GM12878 (cell line): ENCODE measurements at regions not wholly inside any gene's neighbourhood (a gene's known extent, or its start where the extent isn't known, plus 50 kb on each side); places are given as distances from the start of the nearest gene placed in this dataset.

Experiments
- ATAC-seq: fragments of 200-7000 bp; cut with Tn5 transposase; 3 replicates; pipeline ENCODE4 v1.9.1; 2020; ENCODE audit warnings: mild to moderate bottlenecking, moderate library complexity
- BruUV-seq: library from RNA; stranded (reverse); fragments of 400-500 nt; replicated peaks from 2 replicates; lab custom pipeline; 2021; lab: Mats Ljungman, UMichigan
- CTCF ChIA-PET: fragments of 300-600 bp; sonication (Branson Sonifier 250); formaldehyde crosslinking; extraction: SDS; loops from one replicate; lab custom pipeline; 2021; ENCODE audit warnings: inconsistent platforms; lab: Yijun Ruan, JAX
- POLR2A ChIA-PET: fragments of 350-600 bp; formaldehyde crosslinking; extraction: SDS; loops from one replicate; lab custom pipeline; 2021; ENCODE audit warnings: inconsistent platforms; lab: Charles Lee
- RAD21 ChIA-PET: fragments of 300-600 bp; sonication (Branson Sonifier 250); formaldehyde crosslinking; loops from one replicate; lab custom pipeline; 2023; ENCODE audit warnings: antibody characterized with exemption; ENCODE audit not compliant: unreplicated experiment; lab: Charles Lee
- SMC1A ChIA-PET: fragments of 300-600 bp; sonication (Branson Sonifier 250); formaldehyde crosslinking; loops from one replicate; lab custom pipeline; 2023; ENCODE audit not compliant: unreplicated experiment, uncharacterized antibody; lab: Charles Lee
- DNase-seq: peaks from one replicate; pipeline ENCODE4 v3.0.0-alpha.2; 2011; ENCODE audit warnings: low read depth, low spot score
- FAIRE-seq: peaks from 3 replicates; lab custom pipeline; 2011; peaks lifted over from hg19 to GRCh38; lab: Jason Lieb, UNC
- H2AFZ ChIP-seq: 2 replicates; pipeline ENCODE4 v1.6.0; 2011; ENCODE audit warnings: low read depth, low read length, control low read depth; ENCODE audit not compliant: control insufficient read depth
- H3K27ac ChIP-seq: 2 replicates; pipeline ENCODE4 v1.5.1; 2011; ENCODE audit warnings: control low read depth; ENCODE audit not compliant: control insufficient read depth, insufficient read depth
- H3K27me3 ChIP-seq, 2 experiments: replicated peaks in 1 of 2; 2 replicates each; pipeline versions ENCODE4 v1.6.0 to v1.6.1; 2011; ENCODE audit warnings: low read length in 1 of 2; ENCODE audit not compliant: control insufficient read depth in 2 of 2, insufficient read depth in 2 of 2
- H3K36me3 ChIP-seq, 2 experiments: 2 replicates each; pipeline ENCODE4 v1.5.1; 2011; ENCODE audit warnings: low read length in 1 of 2; ENCODE audit not compliant: control insufficient read depth in 2 of 2, insufficient read depth in 2 of 2
- H3K4me1 ChIP-seq: 2 replicates; pipeline ENCODE4 v1.6.1; 2011; ENCODE audit warnings: mild to moderate bottlenecking, low read length, moderate library complexity, mixed read lengths; ENCODE audit not compliant: control insufficient read depth, insufficient read depth
- H3K4me2 ChIP-seq: 2 replicates; pipeline ENCODE4 v1.6.0; 2011; ENCODE audit warnings: control low read depth; ENCODE audit not compliant: control insufficient read depth, insufficient read depth
- H3K4me3 ChIP-seq: fragments of 200-600 bp; sonication (generic); 2 replicates; pipeline ENCODE4 v1.5.1; 2016
- H3K79me2 ChIP-seq: 2 replicates; pipeline ENCODE4 v1.6.0; 2011; ENCODE audit warnings: low read length; ENCODE audit not compliant: control insufficient read depth, insufficient read depth
- H3K9ac ChIP-seq: 2 replicates; pipeline ENCODE4 v1.8.0; 2011; ENCODE audit warnings: low read length, control low read depth, mixed read lengths; ENCODE audit not compliant: control insufficient read depth, insufficient read depth
- H3K9me3 ChIP-seq: replicated peaks from 3 replicates; pipeline ENCODE4 v1.5.1; 2011; ENCODE audit warnings: mild to moderate bottlenecking, low read length; ENCODE audit not compliant: control insufficient read depth, insufficient read depth
- H4K20me1 ChIP-seq: 2 replicates; pipeline ENCODE4 v1.6.0; 2011; ENCODE audit not compliant: control insufficient read depth, insufficient read depth
- ATF2 ChIP-seq: IDR thresholded peaks from 2 replicates; pipeline ENCODE4 v1.6.1; 2012; ENCODE audit warnings: low read length, inconsistent platforms
- BCL3 ChIP-seq: IDR thresholded peaks from 2 replicates; pipeline ENCODE4 v1.6.1; 2011; ENCODE audit warnings: borderline replicate concordance, low read depth, mild to moderate bottlenecking, moderate library complexity, low read length; ENCODE audit not compliant: insufficient read depth, poor library complexity, severe bottlenecking
- EED ChIP-seq: sonication (generic); IDR thresholded peaks from 2 replicates; pipeline ENCODE4 v1.6.1; 2016; ENCODE audit warnings: antibody characterized with exemption, low read depth
- EP300 ChIP-seq, 2 experiments: fragments of 150-350 bp in 1 of 2; IDR thresholded peaks; 2 replicates each; pipeline ENCODE4 v1.6.1; 2011 to 2012; ENCODE audit warnings: low read depth in 2 of 2, low read length in 2 of 2, borderline replicate concordance in 1 of 2, improper control_type of control experiment in 1 of 2, inconsistent platforms in 1 of 2; ENCODE audit not compliant: control insufficient read depth in 1 of 2
- FOXM1 ChIP-seq: IDR thresholded peaks from 2 replicates; pipeline ENCODE4 v1.6.1; 2012; ENCODE audit warnings: low read depth, mild to moderate bottlenecking, inconsistent platforms, low read length, moderate library complexity
- IKZF1 ChIP-seq: fragments of 450-650 bp; conservative IDR thresholded peaks from 2 replicates; pipeline ENCODE4 v1.6.1; 2017; ENCODE audit warnings: antibody characterized with exemption, mild to moderate bottlenecking
- JUNB ChIP-seq: IDR thresholded peaks from 2 replicates; pipeline ENCODE4 v1.6.1; 2016; ENCODE audit warnings: antibody characterized with exemption, mild to moderate bottlenecking
- MEF2A ChIP-seq: IDR thresholded peaks from 2 replicates; pipeline ENCODE4 v1.6.1; 2011; ENCODE audit warnings: low read depth, mild to moderate bottlenecking, low read length, moderate library complexity; ENCODE audit not compliant: insufficient read depth
- RB1 ChIP-seq: fragments of 450-650 bp; formaldehyde crosslinking; IDR thresholded peaks from 2 replicates; pipeline ENCODE4 v1.6.1; 2017; ENCODE audit warnings: mild to moderate bottlenecking, borderline replicate concordance
- RCOR1 ChIP-seq: conservative IDR thresholded peaks from 2 replicates; pipeline ENCODE4 v1.6.1; 2012; ENCODE audit warnings: low read depth, low read length, improper control_type of control experiment
- REST ChIP-seq: IDR thresholded peaks from 2 replicates; pipeline ENCODE4 v1.6.1; 2012; ENCODE audit warnings: mild to moderate bottlenecking, low read depth, low read length
- SUZ12 ChIP-seq: fragments of 200-600 bp; sonication (generic); IDR thresholded peaks from one replicate; pipeline ENCODE4 v1.6.1; 2018; ENCODE audit warnings: antibody characterized with exemption, mild to moderate bottlenecking; ENCODE audit not compliant: unreplicated experiment
- ZNF622 ChIP-seq: fragments of 450-650 bp; IDR thresholded peaks from 2 replicates; pipeline ENCODE4 v1.6.1; 2017; ENCODE audit warnings: mild to moderate bottlenecking, inconsistent platforms
- WGBS: methylation state at CpG from one replicate; pipeline ENCODE4 v1.1.6; 2016; ENCODE audit warnings: low lambda C conversion rate; ENCODE audit not compliant: insufficient replicate concordance, insufficient coverage; ENCODE audit errors: missing lambda C conversion rate; 5-methylcytosine and 5-hydroxymethylcytosine counted together
- in situ Hi-C: fragments of 300-500 bp; cut with MboI; formaldehyde crosslinking; loops from 9 replicates; pipeline ENCODE4 v1.14.3; 2018; ENCODE audit warnings: mixed read lengths
- intact Hi-C: fragments of 100-400 bp; cut with micrococcal nuclease; formaldehyde crosslinking; loops from one replicate; pipeline ENCODE4 v1.14.2; 2022; ENCODE audit not compliant: unreplicated experiment
- TF ChIP-seq, protein P1 (sequence below): IDR thresholded peaks from 2 replicates; pipeline ENCODE4 v1.6.1; 2011; ENCODE audit warnings: low read depth, mild to moderate bottlenecking, low read length, moderate library complexity, borderline replicate concordance; ENCODE audit errors: extremely low read depth
- TF ChIP-seq, protein P2 (sequence below): fragments of 450-650 bp; IDR thresholded peaks from 2 replicates; pipeline ENCODE4 v1.6.1; 2016; ENCODE audit warnings: mild to moderate bottlenecking
- TF ChIP-seq, protein P3 (sequence below): fragments of 450-650 bp; IDR thresholded peaks from 2 replicates; pipeline ENCODE4 v1.6.1; 2017; ENCODE audit warnings: borderline replicate concordance

GRCh38 chr7:51701935-51702334 lies 385.3 kb upstream of the COBL start:
- DNase-seq = no peak
- Histone ChIP-seq H4K20me1 (no peaks in the 10 kb centered on the region), H3K27ac (no peak overlapping the region), H3K27me3 (no peaks in the 10 kb centered on the region), H3K9me3 (no peaks in the 10 kb centered on the region), H3K4me3 (no peak overlapping the region), H3K79me2 (no peaks in the 10 kb centered on the region), H3K9ac (no peak overlapping the region), H2AFZ (no peak overlapping the region), H3K4me1 (no peaks in the 10 kb centered on the region), H3K4me2 (no peak overlapping the region), H3K36me3 (no peaks in the 10 kb centered on the region)
- ATAC-seq = no peak
- TF ChIP-seq, protein P1, sequence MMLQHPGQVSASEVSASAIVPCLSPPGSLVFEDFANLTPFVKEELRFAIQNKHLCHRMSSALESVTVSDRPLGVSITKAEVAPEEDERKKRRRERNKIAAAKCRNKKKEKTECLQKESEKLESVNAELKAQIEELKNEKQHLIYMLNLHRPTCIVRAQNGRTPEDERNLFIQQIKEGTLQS = no peak
- TF ChIP-seq ZNF622 = no peak
- TF ChIP-seq REST = no peak
- TF ChIP-seq RB1 = no peak
- no peak for TF ChIP-seq ATF2
- no peak for TF ChIP-seq SUZ12
- TF ChIP-seq, protein P2, sequence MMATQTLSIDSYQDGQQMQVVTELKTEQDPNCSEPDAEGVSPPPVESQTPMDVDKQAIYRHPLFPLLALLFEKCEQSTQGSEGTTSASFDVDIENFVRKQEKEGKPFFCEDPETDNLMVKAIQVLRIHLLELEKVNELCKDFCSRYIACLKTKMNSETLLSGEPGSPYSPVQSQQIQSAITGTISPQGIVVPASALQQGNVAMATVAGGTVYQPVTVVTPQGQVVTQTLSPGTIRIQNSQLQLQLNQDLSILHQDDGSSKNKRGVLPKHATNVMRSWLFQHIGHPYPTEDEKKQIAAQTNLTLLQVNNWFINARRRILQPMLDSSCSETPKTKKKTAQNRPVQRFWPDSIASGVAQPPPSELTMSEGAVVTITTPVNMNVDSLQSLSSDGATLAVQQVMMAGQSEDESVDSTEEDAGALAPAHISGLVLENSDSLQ = no peak
- no peak for TF ChIP-seq RCOR1
- TF ChIP-seq FOXM1 = no peak
- no peak for TF ChIP-seq BCL3
- no peak for TF ChIP-seq IKZF1
- TF ChIP-seq EP300 (IDR thresholded peaks at IDR 0.05; ENCODE audit: borderline replicate concordance in 1 of 2, control insufficient read depth in 1 of 2, low read depth in 2 of 2, low read length in 2 of 2) = no peak
- TF ChIP-seq EED = no peak
- TF ChIP-seq JUNB = no peak
- no peak for TF ChIP-seq MEF2A
- TF ChIP-seq, protein P3, sequence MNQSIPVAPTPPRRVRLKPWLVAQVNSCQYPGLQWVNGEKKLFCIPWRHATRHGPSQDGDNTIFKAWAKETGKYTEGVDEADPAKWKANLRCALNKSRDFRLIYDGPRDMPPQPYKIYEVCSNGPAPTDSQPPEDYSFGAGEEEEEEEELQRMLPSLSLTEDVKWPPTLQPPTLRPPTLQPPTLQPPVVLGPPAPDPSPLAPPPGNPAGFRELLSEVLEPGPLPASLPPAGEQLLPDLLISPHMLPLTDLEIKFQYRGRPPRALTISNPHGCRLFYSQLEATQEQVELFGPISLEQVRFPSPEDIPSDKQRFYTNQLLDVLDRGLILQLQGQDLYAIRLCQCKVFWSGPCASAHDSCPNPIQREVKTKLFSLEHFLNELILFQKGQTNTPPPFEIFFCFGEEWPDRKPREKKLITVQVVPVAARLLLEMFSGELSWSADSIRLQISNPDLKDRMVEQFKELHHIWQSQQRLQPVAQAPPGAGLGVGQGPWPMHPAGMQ = no peak
- in situ Hi-C loops = no loop called here
- intact Hi-C loops = no loop called here
- POLR2A ChIA-PET = no interaction called here
- CTCF ChIA-PET = no interaction called here
- BruUV-seq = no TSS peak
- RAD21 ChIA-PET = no interaction called here
- WGBS = 20% methylated on average over 2 of the region's 2 CpGs
- FAIRE-seq = no peak
- SMC1A ChIA-PET = no interaction called here
